Mucosa of descending colon (tissue), 3 donors: ENCODE measurements at regions not wholly inside any gene's neighbourhood (a gene's known extent, or its start where the extent isn't known, plus 50 kb on each side); places are given as distances from the start of the nearest gene placed in this dataset.

Experiments
- ATAC-seq: fragments of 200-7000 bp; cut with Tn5 transposase; one replicate; pipeline ENCODE4 v1.9.1; 2020; ENCODE audit warnings: mild to moderate bottlenecking, moderate library complexity
- DNase-seq, 3 donors: peaks; one replicate each; pipeline ENCODE4 v3.0.0-alpha.2; 2020
- H3K36me3 ChIP-seq: fragments of 200-600 bp; one replicate; pipeline ENCODE4 v1.8.0; 2021; ENCODE audit warnings: low read depth, mild to moderate bottlenecking
- H3K4me1 ChIP-seq: fragments of 200-600 bp; one replicate; pipeline ENCODE4 v1.8.0; 2021; ENCODE audit warnings: low read depth, mild to moderate bottlenecking
- H3K4me3 ChIP-seq: fragments of 200-600 bp; one replicate; pipeline ENCODE4 v1.8.0; 2021; ENCODE audit warnings: mild to moderate bottlenecking
- H3K9me3 ChIP-seq: fragments of 200-600 bp; one replicate; pipeline ENCODE4 v1.8.0; 2021; ENCODE audit warnings: mild to moderate bottlenecking
- CTCF ChIP-seq: fragments of 200-600 bp; IDR thresholded peaks from one replicate; pipeline ENCODE4 v1.8.0; 2022; ENCODE audit warnings: antibody characterized with exemption, mild to moderate bottlenecking
- intact Hi-C, 2 donors: fragments of 100-400 bp; cut with DNase I in 1 of 2; cut with micrococcal nuclease in 1 of 2; formaldehyde crosslinking; loops; one replicate each; pipeline versions ENCODE4 v1.11.0 to v1.11.1; 2022; cut with DNase I, micrococcal nuclease
- donor health status: DM: no; HTN: no; CAD: no; lungs with moderate emphysema.
- donor health status: DM: no; HTN: no; CAD: no.
- donor health status: DM: no; HTN: yes; CAD: no.

- DNase-seq (no peak), ATAC-seq (no peak)
- no peak for TF ChIP-seq CTCF
- H3K9me3 ChIP-seq = no peaks in the 10 kb centered on the region
- intact Hi-C loops = no loop called here
- H3K36me3 ChIP-seq = no peaks in the 10 kb centered on the region
- no peak overlapping the region for H3K4me3 ChIP-seq
- H3K4me1 ChIP-seq = no peaks in the 10 kb centered on the region
Observed at GRCh38 chr11:19472679-19473078, 231.9 kb upstream of the E2F8 start.

- H3K4me3 ChIP-seq = no peak overlapping the region
- DNase-seq (no peak), ATAC-seq (no peak)
- TF ChIP-seq CTCF = no peak
- no peaks in the 10 kb centered on the region for H3K36me3 ChIP-seq
- intact Hi-C loops = no loop called here
- no peaks in the 10 kb centered on the region for H3K4me1 ChIP-seq
- H3K9me3 ChIP-seq = no peaks in the 10 kb centered on the region
Observed at GRCh38 chr11:19467904-19468303, 227.2 kb upstream of the E2F8 start.

- TF ChIP-seq CTCF = no peak
- no peak for DNase-seq
- intact Hi-C loops = no loop called here
- Histone ChIP-seq H3K4me1 (peaks cover 2% of the 10 kb centered on the region), H3K4me3 (no peak overlapping the region), H3K9me3 (no peaks in the 10 kb centered on the region), H3K36me3 (no peaks in the 10 kb centered on the region)
- no peak for ATAC-seq
Observed at GRCh38 chr11:19466314-19466713, 225.6 kb upstream of the E2F8 start.

- no peak overlapping the region for H3K4me3 ChIP-seq
- H3K36me3 ChIP-seq = no peaks in the 10 kb centered on the region
- ATAC-seq = no peak
- no peaks in the 10 kb centered on the region for H3K9me3 ChIP-seq
- no peak for TF ChIP-seq CTCF
- DNase-seq = no peak
- intact Hi-C loops = no loop called here
- peaks cover 8% of the 10 kb centered on the region for H3K4me1 ChIP-seq
Observed at GRCh38 chr11:19463976-19464375, 223.2 kb upstream of the E2F8 start.

GRCh38 chr11:19460718-19461405 is 220.1 kb upstream of the E2F8 start:
- ATAC-seq = peak; percentile 52
- no peak for TF ChIP-seq CTCF
- peak in 2 of 3 donors; percentile 52 to 64 for DNase-seq
- intact Hi-C loops = no loop called here
- Histone ChIP-seq H3K4me1 (peaks cover 8% of the 10 kb centered on the region), H3K9me3 (no peaks in the 10 kb centered on the region), H3K4me3 (no peak overlapping the region), H3K36me3 (no peaks in the 10 kb centered on the region)

- Histone ChIP-seq H3K4me1 (peaks cover 8% of the 10 kb centered on the region), H3K9me3 (no peaks in the 10 kb centered on the region), H3K4me3 (no peak overlapping the region), H3K36me3 (no peaks in the 10 kb centered on the region)
- intact Hi-C loops = no loop called here
- ATAC-seq (peak; percentile 16), DNase-seq (no peak)
- no peak for TF ChIP-seq CTCF
Observed at GRCh38 chr11:19459240-19459639, 218.5 kb upstream of the E2F8 start.
